PFSK-1 (cell line): ENCODE measurements at regions not wholly inside any gene's neighbourhood (a gene's known extent, or its start where the extent isn't known, plus 50 kb on each side); places are given as distances from the start of the nearest gene placed in this dataset.

Experiments
- POLR2AphosphoS5 ChIP-seq: IDR thresholded peaks from 2 replicates; pipeline ENCODE4 v1.6.1; 2012; ENCODE audit warnings: low read depth, mild to moderate bottlenecking, control low read depth, low read length, moderate library complexity
- SIN3A ChIP-seq: IDR thresholded peaks from 2 replicates; pipeline ENCODE4 v1.6.1; 2012; ENCODE audit warnings: mild to moderate bottlenecking, low read length, moderate library complexity, borderline replicate concordance; ENCODE audit not compliant: insufficient read depth
- TAF1 ChIP-seq: IDR thresholded peaks from 2 replicates; pipeline ENCODE4 v1.6.1; 2012; ENCODE audit warnings: low read length, control low read depth, borderline replicate concordance; ENCODE audit not compliant: insufficient read depth
- TF ChIP-seq, protein P1 (sequence below), 2 experiments: IDR thresholded peaks; 2 replicates each; pipeline versions ENCODE4 v1.6.1 to v1.8.0; 2011 to 2012; ENCODE audit warnings: low read depth in 2 of 2, low read length in 2 of 2, control low read depth in 1 of 2, inconsistent platforms in 1 of 2, mild to moderate bottlenecking in 1 of 2, moderate library complexity in 1 of 2; ENCODE audit not compliant: insufficient read depth in 1 of 2

DNA sequence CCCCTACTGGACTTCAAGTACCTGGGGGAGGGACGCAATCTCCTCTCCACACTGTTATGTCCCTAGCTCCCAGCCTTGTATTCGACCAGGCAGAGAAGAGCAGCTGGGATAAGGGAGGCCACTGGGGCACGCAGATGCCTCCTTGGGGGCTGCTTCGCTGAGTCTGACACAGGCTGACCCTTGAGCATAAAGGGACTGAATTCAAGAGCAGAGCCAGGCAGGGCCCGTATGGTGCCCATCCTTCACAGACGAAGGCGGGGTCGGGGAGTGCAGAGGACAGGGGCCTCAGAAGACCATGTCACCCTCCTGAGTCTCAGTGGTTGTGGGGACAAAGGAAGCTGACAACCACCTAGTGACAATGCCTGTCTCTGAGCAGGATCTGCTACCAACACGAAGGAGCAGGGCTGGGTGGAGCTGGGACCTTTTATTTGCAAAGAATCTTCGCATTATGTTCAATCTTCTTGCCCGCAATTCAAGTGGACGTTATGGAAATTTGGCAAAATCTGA, 124.6 kb downstream of the TUBA3C start:
- no peak for TF ChIP-seq SIN3A
- TF ChIP-seq TAF1 = no peak
- TF ChIP-seq, protein P1, sequence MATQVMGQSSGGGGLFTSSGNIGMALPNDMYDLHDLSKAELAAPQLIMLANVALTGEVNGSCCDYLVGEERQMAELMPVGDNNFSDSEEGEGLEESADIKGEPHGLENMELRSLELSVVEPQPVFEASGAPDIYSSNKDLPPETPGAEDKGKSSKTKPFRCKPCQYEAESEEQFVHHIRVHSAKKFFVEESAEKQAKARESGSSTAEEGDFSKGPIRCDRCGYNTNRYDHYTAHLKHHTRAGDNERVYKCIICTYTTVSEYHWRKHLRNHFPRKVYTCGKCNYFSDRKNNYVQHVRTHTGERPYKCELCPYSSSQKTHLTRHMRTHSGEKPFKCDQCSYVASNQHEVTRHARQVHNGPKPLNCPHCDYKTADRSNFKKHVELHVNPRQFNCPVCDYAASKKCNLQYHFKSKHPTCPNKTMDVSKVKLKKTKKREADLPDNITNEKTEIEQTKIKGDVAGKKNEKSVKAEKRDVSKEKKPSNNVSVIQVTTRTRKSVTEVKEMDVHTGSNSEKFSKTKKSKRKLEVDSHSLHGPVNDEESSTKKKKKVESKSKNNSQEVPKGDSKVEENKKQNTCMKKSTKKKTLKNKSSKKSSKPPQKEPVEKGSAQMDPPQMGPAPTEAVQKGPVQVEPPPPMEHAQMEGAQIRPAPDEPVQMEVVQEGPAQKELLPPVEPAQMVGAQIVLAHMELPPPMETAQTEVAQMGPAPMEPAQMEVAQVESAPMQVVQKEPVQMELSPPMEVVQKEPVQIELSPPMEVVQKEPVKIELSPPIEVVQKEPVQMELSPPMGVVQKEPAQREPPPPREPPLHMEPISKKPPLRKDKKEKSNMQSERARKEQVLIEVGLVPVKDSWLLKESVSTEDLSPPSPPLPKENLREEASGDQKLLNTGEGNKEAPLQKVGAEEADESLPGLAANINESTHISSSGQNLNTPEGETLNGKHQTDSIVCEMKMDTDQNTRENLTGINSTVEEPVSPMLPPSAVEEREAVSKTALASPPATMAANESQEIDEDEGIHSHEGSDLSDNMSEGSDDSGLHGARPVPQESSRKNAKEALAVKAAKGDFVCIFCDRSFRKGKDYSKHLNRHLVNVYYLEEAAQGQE (IDR thresholded peaks at IDR 0.05; ENCODE audit: insufficient read depth in 1 of 2, low read depth in 2 of 2, low read length in 2 of 2) = no peak
- TF ChIP-seq POLR2AphosphoS5 = no peak
